Left lobe of liver (tissue), 2 donors: ENCODE measurements at regions not wholly inside any gene's neighbourhood (a gene's known extent, or its start where the extent isn't known, plus 50 kb on each side); places are given as distances from the start of the nearest gene placed in this dataset.

Experiments
- ATAC-seq: fragments of 200-7000 bp; cut with Tn5 transposase; one replicate; pipeline ENCODE4 v1.9.1; 2020; ENCODE audit warnings: mild to moderate bottlenecking, moderate library complexity
- DNase-seq: peaks from one replicate; pipeline ENCODE4 v3.0.0-alpha.2; 2020; ENCODE audit warnings: low spot score
- donor health status: DM: no; HTN: no; CAD: no; lungs with moderate emphysema.
- donor health status: DM: no; HTN: yes; CAD: no.

DNA sequence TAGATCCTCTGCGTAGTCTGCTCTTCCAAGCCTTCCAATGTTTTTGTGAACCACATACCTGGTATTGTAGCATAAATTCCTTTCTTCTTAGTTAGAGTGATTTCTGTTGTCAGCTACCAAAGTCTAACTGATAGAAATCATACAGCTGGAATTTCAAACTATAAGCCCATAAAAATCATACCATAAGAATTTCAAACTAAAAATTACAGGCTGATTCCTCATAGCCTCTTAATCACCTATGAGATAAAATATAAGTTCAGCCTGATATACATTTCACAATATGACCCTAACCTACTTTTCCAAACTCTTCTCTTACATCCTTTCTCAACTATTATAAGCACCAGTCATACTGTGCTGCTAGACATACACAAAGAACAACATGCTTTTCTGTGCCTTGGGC lies 64.8 kb downstream of the PTHLH start:
- no peak for ATAC-seq

DNA sequence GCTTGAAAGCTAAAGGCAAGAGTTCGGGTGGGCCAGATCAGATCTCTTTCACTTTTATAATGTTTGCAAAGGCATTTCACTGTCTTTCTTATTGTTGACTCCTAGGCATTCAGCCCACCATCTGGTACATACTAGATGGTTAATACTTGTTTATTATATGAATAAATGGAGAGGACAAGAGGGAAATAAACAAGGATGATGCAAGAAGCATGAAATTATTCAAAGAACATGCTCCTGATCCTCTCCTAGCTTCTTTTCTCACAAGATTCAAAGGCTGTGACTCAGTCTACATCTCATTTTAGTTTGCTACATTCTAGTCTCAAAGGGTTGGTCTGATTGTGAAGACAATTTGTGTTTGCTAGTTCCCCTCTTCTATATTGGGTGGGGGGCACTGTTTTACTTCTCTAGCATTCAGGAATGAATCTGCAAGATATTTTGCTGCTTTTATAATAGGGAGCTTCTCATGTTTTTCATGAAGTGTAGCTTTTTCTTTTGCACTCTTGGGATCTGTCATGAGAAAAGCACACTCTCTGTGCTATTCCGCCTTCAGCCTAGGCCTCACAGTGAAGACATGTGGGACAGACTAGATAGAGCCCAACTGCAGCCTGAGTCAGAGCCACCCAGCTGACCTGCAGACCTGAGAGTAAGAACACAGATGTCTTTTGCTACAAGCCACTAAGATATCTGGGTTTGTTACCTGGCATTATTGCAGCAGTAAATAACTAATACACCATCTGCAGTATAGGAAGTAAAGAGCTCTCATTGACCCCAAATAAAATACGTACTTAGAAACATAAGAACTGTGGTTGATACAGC lies 65.7 kb downstream of the PTHLH start:
- DNase-seq (no peak), ATAC-seq (no peak)

More for the DNA sequence above, 64.8 kb downstream of the PTHLH start:
- DNase-seq = no peak

GRCh38 chr12:27906127-27906500 lies 66.4 kb downstream of the PTHLH start:
- DNase-seq = no peak
- ATAC-seq = no peak

GRCh38 chr12:27905285-27906126 lies 67.0 kb downstream of the PTHLH start:
- DNase-seq = no peak
- no peak for ATAC-seq

- no peak for ATAC-seq
- DNase-seq = no peak
Observed at GRCh38 chr12:27902651-27903050, 69.9 kb downstream of the PTHLH start.

DNA sequence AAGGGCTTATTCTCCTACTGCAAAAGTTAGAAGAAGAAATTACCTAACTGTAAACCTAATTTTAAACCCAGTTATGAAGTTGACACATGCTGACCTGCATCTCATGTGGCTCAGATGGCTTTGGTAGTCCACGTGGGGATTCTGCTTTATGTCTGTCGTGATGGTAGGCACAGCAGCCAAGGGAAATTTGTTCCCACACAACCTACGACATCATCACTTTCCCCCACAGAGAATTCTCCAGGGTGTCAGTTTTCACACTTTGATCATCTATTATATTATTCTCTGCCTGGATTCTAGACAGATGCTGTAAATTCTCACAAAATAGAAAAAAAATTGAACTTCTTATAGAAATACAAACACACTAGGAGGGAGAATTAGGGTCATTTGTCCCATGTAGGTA lies 70.6 kb downstream of the PTHLH start:
- ATAC-seq (no peak), DNase-seq (no peak)

DNA sequence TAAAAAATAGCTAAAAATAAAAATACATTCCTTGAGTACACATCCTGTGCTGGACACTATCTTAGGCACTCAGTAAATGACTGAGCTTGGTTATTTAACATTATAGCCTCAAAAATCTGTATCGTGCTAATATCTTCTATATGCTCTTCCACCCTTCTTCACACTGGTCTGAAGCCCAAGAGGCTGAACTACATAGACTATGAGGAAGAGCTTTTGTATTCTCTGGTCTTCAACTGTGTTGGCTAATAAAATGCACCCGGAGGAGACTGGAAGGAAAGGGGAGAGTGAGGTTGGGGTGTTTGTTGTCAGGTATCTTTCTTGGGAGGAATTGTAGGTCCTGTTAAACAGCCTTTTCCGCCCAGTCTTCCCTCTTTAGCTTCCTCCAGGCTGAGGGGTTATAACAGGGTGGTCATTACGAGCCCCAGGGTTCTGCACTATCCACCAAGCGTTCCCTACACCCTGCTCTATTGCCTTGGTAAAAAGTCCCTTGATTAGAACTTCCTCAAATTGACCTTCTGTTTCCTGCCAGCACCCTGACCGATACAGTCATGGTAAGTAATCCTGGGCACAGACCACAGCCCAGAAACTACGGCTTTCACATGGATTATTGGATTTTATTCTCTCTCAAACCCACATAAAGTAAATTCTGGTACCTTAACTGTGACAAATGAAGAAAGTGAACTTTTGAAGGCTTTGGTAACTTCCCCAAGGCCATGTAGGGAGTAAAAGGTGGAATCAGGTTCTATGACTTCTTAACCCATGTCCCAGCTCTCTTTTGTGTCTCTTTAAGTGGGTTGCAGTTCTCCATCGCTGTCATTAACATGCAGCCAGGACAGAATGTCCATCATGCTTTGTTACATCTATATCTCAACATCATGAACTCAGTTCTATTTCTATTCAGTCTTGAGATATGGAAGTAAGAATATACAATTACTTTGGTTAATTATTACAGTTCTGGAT lies 71.3 kb downstream of the PTHLH start:
- DNase-seq (no peak), ATAC-seq (no peak)

DNA sequence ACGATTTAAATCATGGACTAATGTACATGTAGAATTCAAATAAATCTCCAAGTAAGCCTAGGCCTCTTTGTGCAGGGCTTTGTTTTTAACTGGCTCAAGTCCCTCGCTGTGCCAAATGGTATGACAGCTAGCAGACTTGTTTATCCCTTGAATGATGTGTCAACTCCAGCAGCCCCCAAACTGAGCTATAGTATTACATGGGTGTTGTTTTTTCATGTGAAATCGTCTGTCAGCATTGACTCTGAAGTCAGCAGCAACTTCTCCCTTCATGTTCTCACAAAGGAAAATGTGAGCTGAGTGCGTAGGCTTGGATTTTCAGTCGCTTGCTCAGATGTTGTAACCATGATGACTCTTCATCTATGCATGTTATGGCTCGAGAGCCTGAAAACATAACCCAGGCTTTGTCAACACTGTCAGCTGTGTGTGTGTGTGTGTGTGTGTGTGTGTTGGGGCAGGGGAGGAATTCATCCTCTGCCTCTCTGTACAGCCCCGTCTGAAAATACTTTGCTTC lies 73.3 kb downstream of the PTHLH start:
- no peak for DNase-seq
- no peak for ATAC-seq

DNA sequence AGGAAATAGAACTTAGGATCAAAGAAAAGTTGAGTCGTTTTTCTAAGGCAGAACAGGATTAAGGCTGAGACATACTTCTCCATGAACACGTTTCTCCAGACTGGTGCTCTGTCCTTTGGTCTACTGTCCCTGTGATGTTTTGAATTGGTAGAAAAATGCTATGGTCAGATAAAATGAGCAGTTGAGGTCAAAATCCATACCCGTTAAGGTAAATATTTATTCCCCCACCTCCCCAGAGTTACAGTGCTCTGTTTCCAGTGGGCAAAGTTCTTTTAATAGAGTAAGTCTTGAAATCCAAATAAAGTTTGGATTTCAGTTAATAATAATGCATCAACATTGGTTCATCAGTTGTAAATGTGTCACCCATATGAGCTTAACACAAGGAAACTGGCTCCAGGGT lies 74.5 kb downstream of the PTHLH start:
- ATAC-seq (peak; percentile 85), DNase-seq (no peak)

GRCh38 chr12:27896419-27896990 lies 76.0 kb downstream of the PTHLH start:
- ATAC-seq (no peak), DNase-seq (no peak)

- ATAC-seq (no peak), DNase-seq (no peak)
Observed at GRCh38 chr12:27894309-27894708, 78.2 kb downstream of the PTHLH start.

DNA sequence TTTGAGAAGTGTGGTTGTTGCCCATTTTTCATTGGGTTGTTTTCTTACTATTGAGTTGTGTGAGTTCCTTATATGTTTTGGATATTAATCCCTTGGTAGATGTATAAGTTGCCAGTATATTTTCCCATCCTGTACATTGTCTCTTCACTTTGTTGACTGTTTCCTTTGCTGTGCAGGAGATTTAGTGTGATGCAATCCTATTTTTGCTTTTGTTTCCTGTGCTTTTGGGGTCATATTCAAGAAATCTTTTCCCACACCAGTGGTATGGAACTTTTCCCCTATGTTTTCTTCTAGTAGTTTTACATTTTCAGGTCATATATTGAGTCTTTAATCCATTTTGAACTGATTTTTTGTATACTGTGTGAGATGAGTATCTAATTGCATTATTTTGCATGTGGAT lies 92.8 kb downstream of the PTHLH start:
- no peak for DNase-seq
- no peak for ATAC-seq

- DNase-seq = no peak
- ATAC-seq = no peak
Observed at GRCh38 chr12:27875677-27876076, 95.6 kb upstream of the MANSC4 start.

DNA sequence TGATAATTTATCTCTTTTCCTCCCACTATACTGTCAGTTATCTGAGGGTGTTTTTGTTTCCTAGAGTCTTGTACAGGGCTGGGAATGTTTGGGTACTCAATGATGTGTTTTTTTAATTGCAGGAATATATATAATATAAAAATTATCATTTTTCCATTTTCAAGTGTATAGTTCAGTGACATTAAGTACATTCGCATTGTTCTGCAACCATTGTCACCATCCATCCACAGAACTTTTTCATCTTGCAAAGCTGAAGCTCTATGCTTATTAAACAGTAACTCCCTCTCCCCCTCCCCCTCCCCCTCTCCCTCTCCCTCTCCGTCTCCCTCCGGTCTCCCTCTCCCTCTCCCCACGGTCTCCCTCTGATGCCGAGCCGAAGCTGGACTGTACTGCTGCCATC lies 93.0 kb upstream of the MANSC4 start:
- DNase-seq = no peak
- ATAC-seq = no peak

DNA sequence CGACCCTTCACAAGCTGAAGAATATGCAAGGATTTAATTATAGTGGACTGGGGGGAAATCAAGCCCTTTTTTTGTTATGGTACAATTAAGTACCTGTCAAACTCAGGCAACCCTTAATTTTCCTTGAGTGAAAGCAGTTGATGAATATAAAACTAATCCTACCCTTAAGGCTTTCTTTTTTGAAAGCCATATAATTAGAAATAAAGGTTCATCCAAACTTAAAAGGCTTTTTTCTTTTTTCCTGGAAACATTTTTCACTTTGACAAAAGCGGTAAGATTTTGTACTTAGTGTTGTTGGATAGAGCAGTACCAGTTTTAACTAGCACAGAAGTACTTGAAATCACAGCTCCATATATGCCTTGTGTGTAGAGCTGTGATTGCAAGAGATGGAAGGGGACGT lies 91.9 kb upstream of the MANSC4 start:
- ATAC-seq (no peak), DNase-seq (no peak)

- ATAC-seq (no peak), DNase-seq (no peak)
Observed at GRCh38 chr12:27870939-27871338, 90.9 kb upstream of the MANSC4 start.

- DNase-seq = no peak
- ATAC-seq = no peak
Observed at GRCh38 chr12:27869567-27869966, 89.5 kb upstream of the MANSC4 start.

GRCh38 chr12:27868139-27868538 lies 88.1 kb upstream of the MANSC4 start:
- no peak for DNase-seq
- ATAC-seq = no peak

- DNase-seq = no peak
- ATAC-seq = no peak
Observed at GRCh38 chr12:27866373-27867101, 86.5 kb upstream of the MANSC4 start.

- ATAC-seq = no peak
- no peak for DNase-seq
Observed at GRCh38 chr12:27865421-27865820, 85.4 kb upstream of the MANSC4 start.
